Endothelial cell of umbilical vein (primary cell): ENCODE measurements at regions not wholly inside any gene's neighbourhood (a gene's known extent, or its start where the extent isn't known, plus 50 kb on each side); places are given as distances from the start of the nearest gene placed in this dataset.

Source experiments
- BruUV-seq: library from RNA; stranded (reverse); fragments of 400-500 nt; replicated peaks from 2 replicates; lab custom pipeline; 2021; lab: Mats Ljungman, UMichigan
- CTCF ChIA-PET: fragments of 300-600, 350-600 bp; sonication (Branson Sonifier 250); formaldehyde crosslinking; loops from one replicate; lab custom pipeline; 2021; ENCODE audit warnings: antibody characterized with exemption, inconsistent platforms; lab: Charles Lee
- POLR2A ChIA-PET: fragments of 300-600, 350-600 bp; sonication (Branson Sonifier 250); formaldehyde crosslinking; loops from one replicate; lab custom pipeline; 2021; ENCODE audit warnings: antibody characterized with exemption, inconsistent platforms; lab: Charles Lee
- DNase-seq: peaks from one replicate; pipeline ENCODE4 v3.0.0-alpha.2; 2011; ENCODE audit warnings: low read depth, low spot score
- FAIRE-seq: peaks from 2 replicates; lab custom pipeline; 2011; peaks lifted over from hg19 to GRCh38; lab: Jason Lieb, UNC
- H2AFZ ChIP-seq: 2 replicates; pipeline ENCODE4 v1.6.0; 2012; ENCODE audit warnings: low read depth, low read length, control low read depth, inconsistent platforms
- H3K27ac ChIP-seq: 2 replicates; pipeline ENCODE4 v1.5.1; 2011; ENCODE audit warnings: low read depth, mild to moderate bottlenecking, control low read depth, low read length, moderate library complexity; ENCODE audit not compliant: insufficient read depth
- H3K27me3 ChIP-seq, 2 experiments: 2 replicates each; pipeline versions ENCODE4 v1.6.0 to v1.6.1; 2011; ENCODE audit warnings: low read length in 2 of 2, mixed read lengths in 1 of 2; ENCODE audit not compliant: control insufficient read depth in 2 of 2, insufficient read depth in 2 of 2
- H3K36me3 ChIP-seq, 2 experiments: 2 replicates in 1 of 2; 3 replicates in 1 of 2; pipeline ENCODE4 v1.5.1; 2011; ENCODE audit warnings: low read length in 2 of 2, mild to moderate bottlenecking in 1 of 2, moderate library complexity in 1 of 2; ENCODE audit not compliant: control insufficient read depth in 2 of 2, insufficient read depth in 2 of 2; ENCODE audit errors: extremely low read depth in 1 of 2
- H3K4me1 ChIP-seq: 3 replicates; pipeline ENCODE4 v1.5.1; 2011; ENCODE audit warnings: mild to moderate bottlenecking, low read length; ENCODE audit not compliant: control insufficient read depth, insufficient read depth; ENCODE audit errors: extremely low read depth
- H3K4me2 ChIP-seq: 2 replicates; pipeline ENCODE4 v1.6.1; 2011; ENCODE audit warnings: low read length, control low read depth, mixed read lengths; ENCODE audit not compliant: insufficient read depth
- H3K4me3 ChIP-seq, 3 experiments: fragments of 200-600 bp in 1 of 3; sonication (generic), shearing (Covaris generic) in 1 of 3; replicated peaks in 1 of 3; 2 replicates each; pipeline ENCODE4 v1.5.1; 2011 to 2016; ENCODE audit warnings: control low read depth in 3 of 3, low read length in 3 of 3, mild to moderate bottlenecking in 2 of 3, inconsistent platforms in 1 of 3, low read depth in 1 of 3, moderate library complexity in 1 of 3; ENCODE audit not compliant: insufficient read depth in 1 of 3
- H3K79me2 ChIP-seq: 2 replicates; pipeline ENCODE4 v1.6.0; 2012; ENCODE audit warnings: low read length, inconsistent platforms; ENCODE audit not compliant: control insufficient read depth, insufficient read depth
- H3K9ac ChIP-seq: replicated peaks from 2 replicates; pipeline ENCODE3; 2011; ENCODE audit warnings: low read length, control low read depth; ENCODE audit not compliant: insufficient read depth; ENCODE audit errors: extremely low read depth
- H3K9me1 ChIP-seq: replicated peaks from 3 replicates; pipeline ENCODE4 v1.6.0; 2011; ENCODE audit warnings: mild to moderate bottlenecking, low read length; ENCODE audit not compliant: control insufficient read depth, insufficient read depth; ENCODE audit errors: extremely low read depth
- H3K9me3 ChIP-seq: replicated peaks from 2 replicates; pipeline ENCODE4 v1.5.1; 2012; ENCODE audit warnings: low read length, inconsistent platforms; ENCODE audit not compliant: control insufficient read depth, insufficient read depth
- H4K20me1 ChIP-seq: replicated peaks from 2 replicates; pipeline ENCODE3; 2011; ENCODE audit warnings: mild to moderate bottlenecking, low read length; ENCODE audit not compliant: control insufficient read depth, insufficient read depth; ENCODE audit errors: extremely low read depth
- EZH2 ChIP-seq: IDR thresholded peaks from 2 replicates; pipeline ENCODE4 v1.6.1; 2012; ENCODE audit warnings: borderline replicate concordance, low read depth, mild to moderate bottlenecking, moderate library complexity, low read length, inconsistent platforms; ENCODE audit not compliant: severe bottlenecking
- FOS ChIP-seq: IDR thresholded peaks from 2 replicates; pipeline ENCODE4 v1.6.1; 2011; ENCODE audit warnings: mild to moderate bottlenecking, low read length, moderate library complexity, borderline replicate concordance; ENCODE audit not compliant: insufficient read depth
- GATA2 ChIP-seq: IDR thresholded peaks from 2 replicates; pipeline ENCODE4 v1.7.0; 2011; ENCODE audit warnings: low read depth, mild to moderate bottlenecking, moderate library complexity, mixed read lengths, low read length; ENCODE audit not compliant: insufficient read length, insufficient read depth
- JUN ChIP-seq: IDR thresholded peaks from 2 replicates; pipeline ENCODE4 v1.6.1; 2011; ENCODE audit warnings: borderline replicate concordance, low read depth; ENCODE audit not compliant: insufficient read length, insufficient read depth
- MAX ChIP-seq: IDR thresholded peaks from 2 replicates; pipeline ENCODE4 v1.6.1; 2011; ENCODE audit not compliant: insufficient read depth, insufficient read length
- MYC ChIP-seq: IDR thresholded peaks from one replicate; pipeline ENCODE4 v1.6.1; 2011; ENCODE audit warnings: mild to moderate bottlenecking, low read depth, low read length
- POLR2A ChIP-seq: IDR thresholded peaks from 2 replicates; pipeline ENCODE4 v1.6.1; 2012; ENCODE audit warnings: low read depth, mild to moderate bottlenecking, control low read depth, low read length
- POLR2AphosphoS5 ChIP-seq: IDR thresholded peaks from 2 replicates; pipeline ENCODE4 v1.6.1; 2012; ENCODE audit warnings: low read depth, mild to moderate bottlenecking, control low read depth, low read length, moderate library complexity; ENCODE audit not compliant: insufficient read depth
- dilution Hi-C: fragments of 300-500 bp; cut with MboI; formaldehyde crosslinking; loops from one replicate; pipeline ENCODE4 v1.15.0; 2019; ENCODE audit warnings: low sequenced_read_pairs; ENCODE audit not compliant: extremely low pct_ligation_motif_present
- intact Hi-C: fragments of 100-400 bp; cut with micrococcal nuclease; formaldehyde crosslinking; loops from one replicate; pipeline ENCODE4 v1.10.0; 2022
- TF ChIP-seq, protein P1 (sequence below), 2 donors: IDR thresholded peaks; 1 replicate in 1 of 2; 2 replicates in 1 of 2; pipeline ENCODE4 v1.5.1; 2011; ENCODE audit warnings: low read length in 2 of 2, mild to moderate bottlenecking in 2 of 2, moderate library complexity in 2 of 2, control low read depth in 1 of 2, inconsistent platforms in 1 of 2, low read depth in 1 of 2; ENCODE audit not compliant: insufficient read depth in 1 of 2; ENCODE audit errors: extremely low read depth in 1 of 2

DNA sequence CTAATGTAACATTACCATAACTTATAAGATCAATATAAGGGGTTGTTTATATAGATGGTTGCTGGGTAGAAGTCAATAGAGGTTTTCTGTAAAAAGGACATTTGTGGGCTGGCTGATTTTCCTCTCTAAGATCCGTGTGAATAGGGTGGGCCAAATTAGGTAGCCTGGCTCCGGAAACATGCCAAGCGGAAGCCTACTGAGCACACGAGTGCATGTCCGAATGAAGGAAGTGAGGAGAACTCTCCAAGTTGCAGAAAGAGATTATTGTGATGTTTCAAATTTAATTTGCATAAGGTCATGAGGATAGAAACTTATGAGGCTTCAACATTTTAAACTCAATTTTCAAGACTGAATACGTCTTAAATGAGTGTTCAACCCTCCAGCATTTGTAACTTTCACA lies 356.7 kb downstream of the SNAPC1 start:
- Histone ChIP-seq H3K4me3 (no peak overlapping the region), H4K20me1 (no peaks in the 10 kb centered on the region), H3K27ac (no peak overlapping the region), H3K27me3 (peaks cover 59 to 74% of the 10 kb centered on the region in 2 experiments), H3K36me3 (no peaks in the 10 kb centered on the region), H3K4me1 (no peaks in the 10 kb centered on the region), H3K9me3 (no peaks in the 10 kb centered on the region), H3K9ac (no peak overlapping the region), H3K79me2 (no peaks in the 10 kb centered on the region), H3K9me1 (no peaks in the 10 kb centered on the region), H2AFZ (no peak overlapping the region), H3K4me2 (no peak overlapping the region)
- no peak for TF ChIP-seq POLR2A
- TF ChIP-seq, protein P1, sequence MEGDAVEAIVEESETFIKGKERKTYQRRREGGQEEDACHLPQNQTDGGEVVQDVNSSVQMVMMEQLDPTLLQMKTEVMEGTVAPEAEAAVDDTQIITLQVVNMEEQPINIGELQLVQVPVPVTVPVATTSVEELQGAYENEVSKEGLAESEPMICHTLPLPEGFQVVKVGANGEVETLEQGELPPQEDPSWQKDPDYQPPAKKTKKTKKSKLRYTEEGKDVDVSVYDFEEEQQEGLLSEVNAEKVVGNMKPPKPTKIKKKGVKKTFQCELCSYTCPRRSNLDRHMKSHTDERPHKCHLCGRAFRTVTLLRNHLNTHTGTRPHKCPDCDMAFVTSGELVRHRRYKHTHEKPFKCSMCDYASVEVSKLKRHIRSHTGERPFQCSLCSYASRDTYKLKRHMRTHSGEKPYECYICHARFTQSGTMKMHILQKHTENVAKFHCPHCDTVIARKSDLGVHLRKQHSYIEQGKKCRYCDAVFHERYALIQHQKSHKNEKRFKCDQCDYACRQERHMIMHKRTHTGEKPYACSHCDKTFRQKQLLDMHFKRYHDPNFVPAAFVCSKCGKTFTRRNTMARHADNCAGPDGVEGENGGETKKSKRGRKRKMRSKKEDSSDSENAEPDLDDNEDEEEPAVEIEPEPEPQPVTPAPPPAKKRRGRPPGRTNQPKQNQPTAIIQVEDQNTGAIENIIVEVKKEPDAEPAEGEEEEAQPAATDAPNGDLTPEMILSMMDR (IDR thresholded peaks at IDR 0.05; ENCODE audit: extremely low read depth in 1 of 2, insufficient read depth in 1 of 2, low read depth in 1 of 2, low read length in 2 of 2): no peak
- no peak for TF ChIP-seq JUN
- TF ChIP-seq EZH2: no peak
- TF ChIP-seq POLR2AphosphoS5: no peak
- TF ChIP-seq MAX: no peak
- no TSS peak for BruUV-seq
- intact Hi-C loops (no loop called here), dilution Hi-C loops (no loop called here)
- ChIA-PET CTCF (no interaction called here), POLR2A (no interaction called here)
- DNase-seq (no peak), FAIRE-seq (no peak)

- Histone ChIP-seq H3K27ac (no peak overlapping the region), H3K9me3 (no peaks in the 10 kb centered on the region), H3K9me1 (no peaks in the 10 kb centered on the region), H3K36me3 (no peaks in the 10 kb centered on the region), H2AFZ (no peak overlapping the region), H3K27me3 (peaks cover 48 to 68% of the 10 kb centered on the region in 2 experiments), H3K4me1 (no peaks in the 10 kb centered on the region), H3K79me2 (no peaks in the 10 kb centered on the region), H3K9ac (no peak overlapping the region), H4K20me1 (no peaks in the 10 kb centered on the region), H3K4me3 (no peak overlapping the region), H3K4me2 (no peak overlapping the region)
- DNase-seq (no peak), FAIRE-seq (no peak)
- TF ChIP-seq JUN (no peak), FOS (no peak), MAX (no peak), MYC (no peak), POLR2AphosphoS5 (no peak), EZH2 (no peak), GATA2 (no peak), POLR2A (no peak)
- TF ChIP-seq, protein P1 (IDR thresholded peaks at IDR 0.05; ENCODE audit: extremely low read depth in 1 of 2, insufficient read depth in 1 of 2, low read depth in 1 of 2, low read length in 2 of 2): no peak
- dilution Hi-C loops: no loop called here
- CTCF ChIA-PET: interaction anchor here (0.7 kb wide), 1 partner anchor 827 kb away, joined by 3 read pairs; no protein-coding TSS in a partner anchor
- BruUV-seq: no TSS peak
- POLR2A ChIA-PET: no interaction called here
- intact Hi-C loops: no loop called here
Observed at GRCh38 chr14:62123961-62124360, 361.7 kb downstream of the SNAPC1 start.
